NCI-H748 (cell line): ENCODE measurements at regions not wholly inside any gene's neighbourhood (a gene's known extent, or its start where the extent isn't known, plus 50 kb on each side); places are given as distances from the start of the nearest gene placed in this dataset.
"Not testable (repeated sequence)": the region's sequence is repeated elsewhere in the genome, so short reads cannot be mapped to it uniquely, and the experiment has no call there.

Source experiments
- DNase-seq: peaks from one replicate; lab custom pipeline; 2025; ENCODE audit not compliant: unreplicated experiment; lab: John Stamatoyannopoulos, UW

DNA sequence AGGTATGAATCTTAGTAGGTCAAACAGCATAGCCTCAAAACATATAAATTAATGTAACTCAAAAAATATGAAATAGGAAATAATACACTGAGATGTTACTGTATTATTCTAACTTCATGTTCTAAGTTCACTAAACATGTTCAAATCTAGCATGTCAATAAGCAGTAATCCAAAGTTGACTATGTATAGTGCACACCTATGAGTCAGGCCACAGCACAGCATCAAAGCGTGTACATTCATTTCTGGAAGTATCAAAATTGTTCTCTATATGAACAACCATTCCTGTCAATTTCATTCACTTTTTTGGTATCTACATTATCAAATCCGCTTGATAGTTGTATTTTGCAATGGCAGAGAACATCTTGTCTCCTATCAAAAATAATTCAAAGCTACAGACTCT is 418.9 kb upstream of the POM121L12 start:
- no peak for DNase-seq

- DNase-seq, result no peak
Measured at GRCh38 chr7:52615021-52615695, 420.3 kb upstream of the POM121L12 start.

- DNase-seq, result no peak
Measured at GRCh38 chr7:52609511-52609910, 425.9 kb upstream of the POM121L12 start.

DNA sequence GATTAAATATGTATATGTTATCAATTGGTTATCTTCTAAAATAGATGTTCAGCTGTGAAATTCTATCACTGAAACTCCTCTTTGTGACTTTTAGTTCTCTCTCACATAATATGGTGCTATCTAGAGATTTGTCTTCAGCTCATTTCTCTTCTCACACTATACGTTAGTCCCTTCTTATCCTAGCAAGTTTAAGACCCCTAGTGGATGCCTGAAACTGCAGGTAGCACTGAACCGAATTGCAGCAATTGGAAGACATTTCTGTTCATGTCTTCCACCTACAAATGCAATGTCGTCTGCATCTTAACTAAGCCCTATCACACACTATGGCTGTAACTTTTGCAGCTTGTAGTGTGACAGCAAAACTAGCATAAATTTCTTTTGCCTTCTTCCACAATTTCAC is 442.7 kb upstream of the POM121L12 start:
- DNase-seq, result no peak

DNA sequence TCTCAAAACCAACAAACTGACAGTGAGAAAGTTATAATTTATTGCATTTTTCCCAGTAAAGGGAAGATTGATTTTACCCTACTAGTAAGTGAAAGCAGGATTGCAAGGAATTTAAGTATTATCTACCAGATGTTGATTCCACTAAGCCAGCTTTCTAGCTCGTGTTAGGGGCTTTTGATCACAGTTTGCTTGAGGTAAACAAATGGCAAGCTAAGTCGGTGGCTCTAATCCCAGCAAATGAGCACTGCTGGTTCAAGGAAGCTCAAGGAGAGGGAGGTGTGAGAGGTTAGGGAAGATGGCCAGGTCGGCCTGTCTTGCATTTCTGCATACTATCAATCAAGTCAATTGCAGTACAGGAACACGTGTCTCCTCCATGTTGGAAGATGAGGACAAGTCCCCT is 448.7 kb upstream of the POM121L12 start:
- no peak for DNase-seq

DNA sequence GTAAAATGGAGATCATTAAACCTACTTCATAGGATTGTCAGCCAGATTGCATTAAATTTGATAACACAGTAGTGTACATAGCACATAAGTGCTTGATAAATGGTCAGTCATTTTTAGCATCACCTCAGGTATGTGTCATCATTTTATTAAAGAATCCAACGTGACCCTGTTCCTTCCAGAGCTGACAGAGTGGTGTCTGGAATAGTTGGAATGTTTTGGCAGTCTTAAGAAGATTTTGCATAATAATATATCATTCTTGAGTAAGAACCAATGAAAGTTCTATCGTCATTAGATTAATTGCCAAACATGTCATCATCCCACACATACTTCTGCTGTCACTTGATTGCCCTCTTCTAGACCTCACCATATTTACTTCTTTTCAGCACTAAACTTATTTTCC is 451.4 kb upstream of the POM121L12 start:
- DNase-seq, result no peak

GRCh38 chr7:52573141-52573540 is 462.3 kb upstream of the POM121L12 start:
- not testable (repeated sequence) for DNase-seq

GRCh38 chr7:52571026-52571425 is 464.4 kb upstream of the POM121L12 start:
- DNase-seq, result no peak

DNA sequence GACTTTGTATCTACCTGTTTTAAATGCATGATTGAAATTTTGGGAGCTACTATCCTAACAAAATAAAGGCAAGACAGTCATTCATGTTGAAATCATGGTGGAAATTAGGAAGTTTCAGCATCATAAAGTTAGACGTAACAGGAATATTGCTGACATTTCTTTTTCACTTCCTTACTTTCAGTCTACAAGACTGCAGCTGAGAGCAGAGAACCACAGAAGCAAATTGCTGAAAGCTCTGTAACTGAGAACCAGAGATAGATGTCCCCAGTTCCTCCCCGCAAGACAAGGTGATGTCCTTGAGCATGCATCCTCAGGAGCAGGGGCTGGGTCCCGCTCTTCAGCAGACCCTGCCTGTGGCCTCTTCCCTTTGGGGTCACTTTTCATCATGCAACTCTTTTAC is 466.3 kb upstream of the POM121L12 start:
- DNase-seq, result no peak

DNA sequence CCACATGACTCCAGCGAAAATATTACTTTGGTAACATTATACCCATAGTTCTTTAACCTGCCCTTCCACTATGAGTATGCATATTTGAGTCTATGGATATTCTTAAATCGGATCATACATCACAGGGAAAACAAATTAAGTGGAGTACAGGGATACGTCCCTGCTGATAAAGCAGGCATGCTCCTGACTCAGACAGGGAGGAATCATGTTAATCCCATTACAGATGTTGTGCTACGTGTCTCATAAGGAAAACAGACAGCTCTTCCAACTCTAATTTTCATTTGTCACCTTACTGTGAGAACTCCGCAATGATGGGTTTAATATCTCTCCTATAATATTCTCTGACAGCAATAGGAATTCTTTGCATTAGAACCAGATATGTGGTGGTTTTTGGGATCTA is 469.5 kb upstream of the POM121L12 start:
- DNase-seq, result no peak

- no peak for DNase-seq
Measured at GRCh38 chr7:52555805-52556204, 479.6 kb upstream of the POM121L12 start.

DNA sequence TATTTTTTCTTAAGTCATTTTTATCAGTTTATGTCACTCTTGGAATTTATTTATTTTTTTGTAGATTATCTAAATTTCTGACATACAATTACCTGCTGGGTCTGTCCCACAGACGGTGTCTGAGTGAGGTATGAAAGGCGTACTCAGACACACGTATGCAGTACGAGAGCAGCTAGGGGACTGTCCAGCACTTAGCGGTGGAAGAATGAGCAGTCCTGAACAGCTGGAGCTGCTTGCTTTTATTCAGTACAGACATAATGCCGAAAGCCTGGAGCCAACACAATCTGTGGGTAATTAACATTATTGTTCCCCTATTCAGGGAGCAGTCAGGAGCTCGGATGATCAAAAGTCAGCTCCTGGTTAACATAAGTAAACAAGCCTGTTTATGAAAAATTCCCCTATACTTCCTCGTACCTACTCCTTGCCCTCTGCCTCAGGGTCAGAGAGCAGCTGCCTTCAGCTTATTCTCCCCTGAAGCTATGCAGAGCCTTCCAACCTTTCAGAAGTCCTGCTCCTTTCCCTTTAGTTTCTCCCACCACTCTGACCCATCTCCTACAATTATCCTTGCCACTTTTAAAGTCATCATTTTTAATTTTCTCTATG is 488.0 kb upstream of the POM121L12 start:
- DNase-seq, result peak; percentile 82

GRCh38 chr7:52541198-52541765 is 494.2 kb upstream of the POM121L12 start:
- not testable (repeated sequence) for DNase-seq

DNA sequence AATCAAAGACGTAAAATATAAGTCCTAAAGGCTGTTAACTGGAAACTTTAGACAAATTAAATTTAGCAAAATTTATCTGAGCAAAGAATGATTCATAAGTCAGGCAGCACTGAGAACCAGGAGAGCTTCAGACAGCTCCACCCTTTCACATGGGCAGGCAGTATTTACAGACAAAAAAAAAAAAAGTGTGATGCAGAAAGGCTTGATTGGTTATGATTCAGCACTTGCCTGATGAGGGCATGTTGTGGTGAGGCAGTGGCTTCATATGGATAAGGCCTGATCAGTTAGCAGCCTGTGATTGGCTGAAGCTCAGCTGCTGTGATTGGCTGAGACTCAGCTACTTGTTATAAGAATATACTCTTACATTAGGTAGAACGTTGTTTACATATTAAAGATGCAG is 495.4 kb upstream of the POM121L12 start:
- DNase-seq, result no peak

- DNase-seq, result no peak
Measured at GRCh38 chr7:52539414-52539813, 496.0 kb upstream of the POM121L12 start.

- DNase-seq, result no peak
Measured at GRCh38 chr7:52537051-52537450, 498.4 kb upstream of the POM121L12 start.

DNA sequence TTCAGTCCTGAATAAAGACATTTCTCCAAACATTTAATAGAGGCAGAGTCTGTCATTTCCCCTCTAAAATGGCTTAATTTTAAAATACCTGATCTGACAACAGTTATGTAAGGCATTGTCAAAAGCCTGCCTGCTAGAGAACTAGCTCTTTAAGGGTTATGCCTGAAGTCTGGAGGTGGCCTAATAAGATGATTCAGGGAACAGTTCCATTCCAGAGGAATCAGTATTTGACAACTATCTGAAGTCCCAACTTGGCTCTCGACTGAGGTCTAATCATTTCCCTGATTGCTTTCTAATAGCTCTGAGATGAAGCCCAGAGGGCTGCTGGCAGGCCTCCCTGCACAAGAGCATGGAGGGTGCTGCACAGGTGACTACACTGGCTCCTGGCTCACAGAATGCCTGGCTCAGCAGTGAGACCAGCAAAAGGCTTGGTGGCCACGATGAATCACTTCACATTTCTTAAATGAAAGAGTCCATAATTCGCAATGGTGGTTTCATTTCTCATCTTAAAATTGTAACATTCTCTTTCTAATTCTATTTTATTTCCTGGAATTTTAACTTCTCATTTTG is 509.6 kb upstream of the POM121L12 start:
- no peak for DNase-seq

DNA sequence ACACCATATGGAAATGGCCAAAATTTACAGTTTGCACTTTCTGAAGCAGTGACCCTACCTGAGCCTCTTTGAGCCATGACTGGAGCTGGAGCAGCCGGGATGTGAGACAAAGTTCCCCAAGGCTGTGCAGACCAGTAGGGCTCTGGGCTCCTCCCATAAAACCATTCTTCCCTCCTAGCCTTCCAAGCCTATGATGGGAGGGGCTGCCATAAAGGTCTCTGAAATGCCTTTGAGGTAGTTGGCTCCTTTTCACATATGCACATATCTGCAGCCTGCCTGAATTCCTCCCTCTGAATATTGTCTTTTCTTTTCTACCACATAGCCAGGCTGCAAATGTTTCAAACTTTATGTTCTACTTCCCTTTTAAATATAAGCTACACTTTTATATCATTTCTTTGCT is 516.6 kb upstream of the POM121L12 start:
- DNase-seq, result no peak

DNA sequence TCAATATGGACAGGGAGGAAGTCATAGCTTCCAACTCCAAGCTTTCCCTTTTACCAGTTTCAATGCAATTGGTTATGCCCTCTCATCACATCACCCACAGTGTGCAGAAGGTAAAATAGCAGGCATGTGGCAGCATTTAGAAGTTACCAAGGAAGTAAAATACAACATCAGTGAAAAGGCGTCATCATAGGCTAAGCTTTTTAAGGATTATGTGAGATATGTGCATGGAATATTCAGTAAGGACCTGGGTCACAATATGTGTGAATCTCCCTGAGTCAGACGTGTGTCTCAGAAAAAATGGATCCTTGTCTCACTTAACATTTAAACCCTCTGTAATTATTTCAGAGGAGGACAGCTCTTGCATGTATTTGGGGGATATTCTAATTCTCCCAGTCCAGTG is 522.8 kb upstream of the POM121L12 start:
- DNase-seq, result no peak

- no peak for DNase-seq
Measured at GRCh38 chr7:52507546-52508255, 527.7 kb upstream of the POM121L12 start.

DNA sequence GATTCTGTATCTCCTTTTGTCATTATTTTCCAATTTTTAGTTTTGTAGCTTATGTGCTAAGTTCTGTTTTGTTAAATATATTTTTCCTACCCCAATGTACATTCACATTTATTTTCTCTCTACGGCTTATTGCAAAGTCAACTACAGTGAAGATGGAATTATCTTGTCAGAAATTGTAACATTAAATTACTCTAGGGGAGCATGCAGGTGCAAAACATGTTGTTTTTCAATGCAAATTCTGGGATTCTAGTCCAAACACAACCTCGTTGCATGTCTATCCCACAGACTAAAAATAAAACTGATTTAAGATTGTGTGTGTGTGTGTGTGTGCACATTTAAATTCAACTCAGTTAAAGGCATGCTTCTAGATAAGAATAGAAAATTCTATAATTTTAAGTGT is 529.1 kb upstream of the POM121L12 start:
- DNase-seq, result no peak

- DNase-seq, result no peak
Measured at GRCh38 chr7:52504561-52504960, 530.9 kb upstream of the POM121L12 start.
